Ascending aorta (tissue), 2 donors: ENCODE measurements at regions not wholly inside any gene's neighbourhood (a gene's known extent, or its start where the extent isn't known, plus 50 kb on each side); places are given as distances from the start of the nearest gene placed in this dataset.

ENCODE experiments used
- DNase-seq, 2 donors: peaks; one replicate each; pipeline ENCODE4 v3.0.0-alpha.2; 2019; ENCODE audit warnings: low spot score in 2 of 2
- H3K27ac ChIP-seq, 2 donors: fragments of 200-600 bp; sonication (generic); one replicate each; pipeline ENCODE4 v1.5.1; 2016 to 2017; ENCODE audit warnings: mild to moderate bottlenecking in 1 of 2
- H3K27me3 ChIP-seq: fragments of 200-600 bp; sonication (generic); one replicate; pipeline ENCODE4 v1.5.1; 2017
- H3K36me3 ChIP-seq, 2 donors: fragments of 200-600 bp; sonication (generic); one replicate each; pipeline ENCODE4 v1.5.1; 2016
- H3K4me1 ChIP-seq, 2 donors: fragments of 200-600 bp; sonication (generic); one replicate each; pipeline ENCODE4 v1.5.1; 2016 to 2017; ENCODE audit warnings: mild to moderate bottlenecking in 1 of 2
- H3K4me3 ChIP-seq, 2 donors: fragments of 200-600 bp; sonication (generic); one replicate each; pipeline ENCODE4 v1.5.1; 2016 to 2017; ENCODE audit warnings: mild to moderate bottlenecking in 1 of 2
- H3K9me3 ChIP-seq, 2 donors: fragments of 200-600 bp; sonication (generic); one replicate each; pipeline ENCODE4 v1.5.1; 2016
- intact Hi-C: fragments of 100-400 bp; cut with DNase I; formaldehyde crosslinking; loops from one replicate; pipeline ENCODE4 v1.15.1; 2023
- TF ChIP-seq, protein P1 (sequence below), 3 experiments: fragments of 200-600 bp in 2 of 3; fragments of 450-650 bp in 1 of 3; sonication (generic) in 2 of 3; IDR thresholded peaks; one replicate each; pipeline ENCODE4 v1.5.1; 2016 to 2019; ENCODE audit warnings: antibody characterized with exemption in 3 of 3, mild to moderate bottlenecking in 1 of 3, moderate library complexity in 1 of 3

DNA sequence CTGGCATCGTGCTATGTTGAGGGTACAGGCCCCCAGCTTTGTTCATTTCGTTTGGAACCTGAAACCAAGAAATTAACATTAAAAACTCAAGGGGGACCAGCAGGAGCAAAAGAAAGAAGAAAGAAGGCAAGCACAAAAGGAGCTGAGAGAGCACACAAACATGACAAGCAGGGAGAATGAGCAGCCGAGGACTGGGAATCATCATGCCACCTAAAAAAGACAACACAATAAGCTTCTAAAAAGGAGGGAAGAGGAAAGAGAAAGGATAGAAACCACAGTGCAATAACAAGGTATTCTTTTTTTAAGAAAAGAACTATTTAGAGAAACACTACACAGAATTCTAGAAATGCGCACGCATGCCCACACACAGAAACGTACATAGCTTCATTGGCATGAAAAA lies 103.2 kb upstream of the FAM9B start:
- intact Hi-C loops = no loop called here
- H3K4me1 ChIP-seq = peaks cover 0 to 3% of the 10 kb centered on the region in 2 donors
- no peaks in the 10 kb centered on the region for H3K36me3 ChIP-seq
- H3K4me3 ChIP-seq = no peak overlapping the region
- no peak for DNase-seq
- no peaks in the 10 kb centered on the region for H3K27me3 ChIP-seq
- no peaks in the 10 kb centered on the region for H3K9me3 ChIP-seq
- TF ChIP-seq, protein P1, sequence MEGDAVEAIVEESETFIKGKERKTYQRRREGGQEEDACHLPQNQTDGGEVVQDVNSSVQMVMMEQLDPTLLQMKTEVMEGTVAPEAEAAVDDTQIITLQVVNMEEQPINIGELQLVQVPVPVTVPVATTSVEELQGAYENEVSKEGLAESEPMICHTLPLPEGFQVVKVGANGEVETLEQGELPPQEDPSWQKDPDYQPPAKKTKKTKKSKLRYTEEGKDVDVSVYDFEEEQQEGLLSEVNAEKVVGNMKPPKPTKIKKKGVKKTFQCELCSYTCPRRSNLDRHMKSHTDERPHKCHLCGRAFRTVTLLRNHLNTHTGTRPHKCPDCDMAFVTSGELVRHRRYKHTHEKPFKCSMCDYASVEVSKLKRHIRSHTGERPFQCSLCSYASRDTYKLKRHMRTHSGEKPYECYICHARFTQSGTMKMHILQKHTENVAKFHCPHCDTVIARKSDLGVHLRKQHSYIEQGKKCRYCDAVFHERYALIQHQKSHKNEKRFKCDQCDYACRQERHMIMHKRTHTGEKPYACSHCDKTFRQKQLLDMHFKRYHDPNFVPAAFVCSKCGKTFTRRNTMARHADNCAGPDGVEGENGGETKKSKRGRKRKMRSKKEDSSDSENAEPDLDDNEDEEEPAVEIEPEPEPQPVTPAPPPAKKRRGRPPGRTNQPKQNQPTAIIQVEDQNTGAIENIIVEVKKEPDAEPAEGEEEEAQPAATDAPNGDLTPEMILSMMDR (IDR thresholded peaks at IDR 0.05) = no peak
- H3K27ac ChIP-seq = no peak overlapping the region

DNA sequence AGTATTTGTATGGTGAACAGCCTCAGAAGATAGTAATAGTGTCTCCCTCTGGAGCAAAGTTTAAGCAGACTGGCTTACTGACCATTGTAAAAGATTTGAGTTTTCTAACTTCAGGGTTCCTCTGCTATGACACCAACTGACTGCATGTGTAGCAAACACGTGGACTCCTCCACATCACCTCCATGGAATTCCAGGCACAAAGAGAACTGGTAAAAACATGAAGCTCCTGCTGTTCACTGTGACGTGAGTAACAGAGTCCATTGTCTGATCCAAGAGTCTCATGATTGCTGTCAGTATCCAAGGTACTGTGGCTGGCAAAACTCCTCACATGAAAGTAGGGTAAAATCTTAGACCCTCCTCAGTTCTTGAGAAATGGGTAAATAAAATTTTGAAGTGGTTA lies 107.6 kb upstream of the FAM9B start:
- Histone ChIP-seq H3K27ac (no peak overlapping the region), H3K36me3 (no peaks in the 10 kb centered on the region)
- intact Hi-C loops = no loop called here

DNA sequence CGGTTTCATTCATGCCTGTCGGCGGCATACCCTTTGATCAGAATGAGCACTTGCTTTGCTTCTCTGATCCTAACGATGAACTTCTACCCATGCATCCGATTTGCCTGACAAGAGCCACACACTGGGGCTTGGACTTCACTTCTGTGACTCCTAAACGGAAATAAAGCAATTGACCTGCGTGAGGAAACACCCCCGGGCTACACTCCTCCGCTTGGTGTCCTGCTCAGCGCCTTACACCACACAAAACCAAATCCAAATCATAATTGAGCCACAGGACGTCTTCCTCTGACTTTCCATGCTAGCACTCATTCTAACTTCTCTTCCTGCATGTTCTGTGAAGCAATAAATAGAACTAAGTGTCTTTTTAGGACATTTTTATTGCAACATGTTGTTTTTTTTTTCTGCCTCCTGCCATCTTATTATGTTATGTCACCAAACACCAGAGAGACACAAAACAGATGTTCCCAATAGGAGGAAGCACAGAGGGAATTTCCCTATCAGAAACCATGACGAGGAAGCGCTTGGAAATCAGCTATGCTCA lies 110.8 kb upstream of the FAM9B start:
- no peak overlapping the region for H3K27ac ChIP-seq
- no peaks in the 10 kb centered on the region for H3K4me1 ChIP-seq
- DNase-seq = no peak
- intact Hi-C loops = no loop called here
- H3K9me3 ChIP-seq = no peaks in the 10 kb centered on the region
- H3K36me3 ChIP-seq = no peaks in the 10 kb centered on the region
- no peaks in the 10 kb centered on the region for H3K27me3 ChIP-seq
- H3K4me3 ChIP-seq = no peak overlapping the region
- TF ChIP-seq, protein P1 (IDR thresholded peaks at IDR 0.05) = no peak

More for the DNA sequence above, 107.6 kb upstream of the FAM9B start:
- Histone ChIP-seq H3K27me3 (no peaks in the 10 kb centered on the region), H3K9me3 (no peaks in the 10 kb centered on the region), H3K4me3 (no peak overlapping the region), H3K4me1 (no peaks in the 10 kb centered on the region)
- DNase-seq = no peak
- TF ChIP-seq, protein P1 (IDR thresholded peaks at IDR 0.05) = no peak

DNA sequence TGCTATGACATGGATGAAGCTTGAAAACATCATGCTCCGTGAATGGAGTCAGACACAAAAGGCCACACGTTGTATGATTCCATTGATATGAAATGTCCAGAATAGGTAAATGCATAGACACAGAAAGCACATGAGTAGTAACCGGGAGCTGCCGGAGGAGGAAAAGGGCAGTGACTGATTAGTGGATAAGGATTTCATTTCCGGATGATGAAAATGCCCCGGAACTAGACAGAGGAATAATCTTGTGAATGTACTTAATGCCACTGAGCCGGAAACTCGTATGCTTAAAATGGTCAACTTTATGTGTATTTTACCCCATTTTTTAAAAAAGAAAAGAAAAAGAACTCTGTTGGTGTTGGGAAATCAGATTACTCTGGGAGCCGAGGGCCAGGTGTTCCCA lies 112.7 kb upstream of the FAM9B start:
- H3K4me3 ChIP-seq = no peak overlapping the region
- H3K4me1 ChIP-seq = no peaks in the 10 kb centered on the region
- H3K36me3 ChIP-seq = no peaks in the 10 kb centered on the region
- intact Hi-C loops = no loop called here
- no peak for DNase-seq
- TF ChIP-seq, protein P1 (IDR thresholded peaks at IDR 0.05) = no peak
- H3K9me3 ChIP-seq = no peaks in the 10 kb centered on the region
- no peak overlapping the region for H3K27ac ChIP-seq
- H3K27me3 ChIP-seq = no peaks in the 10 kb centered on the region

DNA sequence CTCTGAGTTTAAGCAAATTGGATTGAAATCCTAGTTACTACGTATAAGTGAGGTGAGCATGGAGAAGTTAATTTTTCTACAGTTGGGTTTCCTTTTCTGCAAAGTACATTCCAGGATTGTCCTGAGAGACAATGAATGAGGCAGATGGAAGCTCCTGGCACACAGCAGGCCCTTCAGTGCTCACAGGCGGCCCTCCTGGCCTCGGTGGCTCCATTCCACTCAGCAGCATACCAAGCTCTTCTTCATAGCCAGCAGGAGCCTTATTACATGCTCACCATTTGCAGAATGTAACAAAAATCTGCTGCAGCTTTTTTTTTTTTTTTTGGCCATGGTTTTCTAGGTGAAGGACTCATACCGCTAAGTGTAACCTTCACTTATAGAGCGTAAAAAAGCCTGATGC lies 113.2 kb upstream of the FAM9B start:
- Histone ChIP-seq H3K9me3 (no peaks in the 10 kb centered on the region), H3K27ac (no peak overlapping the region), H3K27me3 (no peaks in the 10 kb centered on the region), H3K4me3 (no peak overlapping the region), H3K36me3 (no peaks in the 10 kb centered on the region), H3K4me1 (no peaks in the 10 kb centered on the region)
- DNase-seq = no peak
- intact Hi-C loops = no loop called here
- TF ChIP-seq, protein P1 (IDR thresholded peaks at IDR 0.05) = no peak

DNA sequence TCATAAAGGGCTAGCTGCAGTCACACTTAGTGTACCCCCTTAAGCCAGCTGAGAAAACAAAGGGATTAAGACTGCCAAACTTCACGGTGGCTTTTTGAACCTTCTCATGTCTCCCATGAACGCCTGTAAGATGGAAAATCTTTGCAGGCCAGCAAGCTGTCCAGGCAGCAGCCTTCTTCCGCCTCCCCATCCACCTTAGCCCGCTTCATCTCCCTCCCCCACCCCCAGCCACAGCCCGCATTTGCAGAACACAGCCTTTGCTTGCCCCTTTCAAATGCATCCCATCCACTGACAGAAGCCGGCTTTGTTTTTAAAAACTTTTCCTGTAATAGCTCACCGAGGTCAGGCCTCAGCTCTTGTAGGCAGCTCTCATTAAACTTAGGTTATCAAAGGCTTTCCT lies 113.8 kb upstream of the FAM9B start:
- intact Hi-C loops = no loop called here
- Histone ChIP-seq H3K27me3 (no peaks in the 10 kb centered on the region), H3K36me3 (no peaks in the 10 kb centered on the region), H3K4me3 (no peak overlapping the region), H3K4me1 (no peaks in the 10 kb centered on the region), H3K27ac (no peak overlapping the region), H3K9me3 (no peaks in the 10 kb centered on the region)
- TF ChIP-seq, protein P1 (IDR thresholded peaks at IDR 0.05) = no peak
- DNase-seq = no peak
